ENCODE measurements at regions not wholly inside any gene's neighbourhood (a gene's known extent, or its start where the extent isn't known, plus 50 kb on each side); places are given as distances from the start of the nearest gene placed in this dataset.
"Not testable (repeated sequence)": the region's sequence is repeated elsewhere in the genome, so short reads cannot be mapped to it uniquely, and the experiment has no call there.

DNA sequence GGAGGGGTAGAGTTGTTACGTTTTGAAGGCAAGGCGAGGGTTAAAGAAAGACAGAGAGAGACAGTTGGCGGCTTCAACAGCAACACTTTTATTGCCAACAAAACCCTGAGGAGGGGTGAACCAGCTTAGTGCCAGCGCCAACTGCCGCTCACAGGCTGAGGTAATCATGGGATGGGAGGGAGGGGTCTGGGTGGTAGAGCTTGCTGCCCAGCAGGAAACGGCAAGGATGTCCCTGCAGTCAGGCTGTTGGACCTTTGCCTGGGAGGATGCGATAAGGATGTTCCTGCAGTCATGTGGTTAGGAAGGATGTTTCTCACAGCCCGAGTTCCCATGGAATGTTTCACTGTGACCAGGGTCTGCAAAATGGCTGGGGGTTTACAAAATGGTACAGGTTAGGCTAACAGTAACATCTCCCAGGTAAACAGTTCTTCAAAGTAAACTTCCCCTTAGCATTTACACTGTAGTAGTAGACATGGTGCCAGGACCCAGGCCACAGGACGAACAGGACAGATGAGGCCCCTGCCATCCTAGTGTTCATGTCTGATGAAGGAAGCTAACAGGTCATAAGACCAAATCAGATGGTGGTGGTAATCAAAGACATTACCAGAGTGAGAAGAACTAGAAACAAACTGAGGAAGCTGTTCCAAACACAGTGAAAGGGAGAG, 647.3 kb upstream of the DEFB115 start:
- no peak for DNase-seq
- no peaks in the 10 kb centered on the region for H3K4me1 ChIP-seq (ENCODE audit: insufficient read depth, low read length)
- no peaks in the 10 kb centered on the region for H3K9me3 ChIP-seq (ENCODE audit: control insufficient read depth in 1 of 2, low read length in 2 of 2)
- Mint-ChIP-seq H3K36me3 (peaks cover 0 to 3% of the 10 kb centered on the region in 2 donors), H3K4me1 (peaks cover 0 to 3% (median 0%) of the 10 kb centered on the region in 4 donors), H3K27ac (no peak overlapping the region), H3K27me3 (no peaks in the 10 kb centered on the region), H3K9me3 (peaks cover 3 to 28% (median 12%) of the 10 kb centered on the region in 8 donors), H3K4me3 (no peak overlapping the region)
- ChIA-PET POLR2A (ENCODE audit: partially characterized antibody) (no interaction called here), CTCF (ENCODE audit: partially characterized antibody) (no interaction called here)
- intact Hi-C loops (cut with micrococcal nuclease) = no loop called here
- H3K27me3 ChIP-seq (ENCODE audit: insufficient read depth, low read length) = no peaks in the 10 kb centered on the region
- H3K36me3 ChIP-seq (ENCODE audit: insufficient read depth, low read length) = no peaks in the 10 kb centered on the region
- H3K4me3 ChIP-seq (ENCODE audit: low read length in 2 of 2) = no peak overlapping the region
- no peak overlapping the region for H3K27ac ChIP-seq (ENCODE audit: low read depth, low read length)

GRCh38 chr20:30610751-30611150, 646.7 kb upstream of the DEFB115 start:
- no peak for DNase-seq

GRCh38 chr20:30611239-30611984, 646.1 kb upstream of the DEFB115 start:
- peaks cover 3 to 24% (median 15%) of the 10 kb centered on the region in 8 donors for H3K9me3 Mint-ChIP-seq
- H3K4me3 Mint-ChIP-seq = no peak overlapping the region
- H3K4me1 ChIP-seq (ENCODE audit: insufficient read depth, low read length) = no peaks in the 10 kb centered on the region
- H3K4me3 ChIP-seq (ENCODE audit: low read length in 2 of 2) = no peak overlapping the region
- H3K27me3 Mint-ChIP-seq = no peaks in the 10 kb centered on the region
- POLR2A ChIA-PET (ENCODE audit: partially characterized antibody) = no interaction called here
- no peaks in the 10 kb centered on the region for H3K27me3 ChIP-seq (ENCODE audit: insufficient read depth, low read length)
- CTCF ChIA-PET (ENCODE audit: partially characterized antibody) = no interaction called here
- H3K9me3 ChIP-seq (ENCODE audit: control insufficient read depth in 1 of 2, low read length in 2 of 2) = no peaks in the 10 kb centered on the region
- intact Hi-C loops (cut with micrococcal nuclease) = no loop called here
- no peak overlapping the region for H3K27ac ChIP-seq (ENCODE audit: low read depth, low read length)
- H3K36me3 Mint-ChIP-seq = peaks cover 0 to 3% of the 10 kb centered on the region in 2 donors
- no peaks in the 10 kb centered on the region for H3K36me3 ChIP-seq (ENCODE audit: insufficient read depth, low read length)
- no peak for DNase-seq
- H3K4me1 Mint-ChIP-seq = peaks cover 0 to 3% (median 0%) of the 10 kb centered on the region in 4 donors
- no peak overlapping the region for H3K27ac Mint-ChIP-seq

More at GRCh38 chr20:30610751-30611150, 646.7 kb upstream of the DEFB115 start:
- Histone ChIP-seq H3K4me3 (ENCODE audit: low read length in 2 of 2) (no peak overlapping the region), H3K27ac (ENCODE audit: low read depth, low read length) (no peak overlapping the region), H3K4me1 (ENCODE audit: insufficient read depth, low read length) (no peaks in the 10 kb centered on the region), H3K27me3 (ENCODE audit: insufficient read depth, low read length) (no peaks in the 10 kb centered on the region), H3K9me3 (ENCODE audit: control insufficient read depth in 1 of 2, low read length in 2 of 2) (no peaks in the 10 kb centered on the region), H3K36me3 (ENCODE audit: insufficient read depth, low read length) (no peaks in the 10 kb centered on the region)
- ChIA-PET POLR2A (ENCODE audit: partially characterized antibody) (no interaction called here), CTCF (ENCODE audit: partially characterized antibody) (no interaction called here)
- peaks cover 0 to 3% of the 10 kb centered on the region in 2 donors for H3K36me3 Mint-ChIP-seq
- no peaks in the 10 kb centered on the region for H3K27me3 Mint-ChIP-seq
- no peak overlapping the region for H3K27ac Mint-ChIP-seq
- intact Hi-C loops (cut with micrococcal nuclease) = no loop called here
- H3K4me1 Mint-ChIP-seq = peaks cover 0 to 3% (median 0%) of the 10 kb centered on the region in 4 donors
- no peak overlapping the region for H3K4me3 Mint-ChIP-seq
- H3K9me3 Mint-ChIP-seq = peaks cover 3 to 28% (median 15%) of the 10 kb centered on the region in 8 donors

DNA sequence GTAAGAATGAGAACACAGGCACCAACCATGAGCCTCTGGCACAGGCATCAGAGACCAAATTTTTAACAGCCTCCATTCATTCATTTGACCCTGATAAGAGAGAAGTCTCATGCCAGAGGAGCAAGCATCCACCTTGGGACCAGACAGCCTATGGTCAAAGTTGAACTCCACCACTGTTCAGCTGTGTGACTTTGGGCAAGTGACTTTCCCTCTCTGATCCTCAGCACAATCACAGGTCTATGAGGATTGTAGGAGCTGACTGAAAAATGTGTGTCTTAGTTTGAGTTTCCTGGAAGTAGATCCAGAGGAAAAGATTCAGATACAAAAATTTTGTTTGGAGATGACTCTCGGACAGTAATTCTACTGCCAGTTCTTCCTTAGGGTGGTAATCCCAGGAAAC, 645.1 kb upstream of the DEFB115 start:
- intact Hi-C loops (cut with micrococcal nuclease) = no loop called here
- peaks cover 0 to 3% (median 0%) of the 10 kb centered on the region in 4 donors for H3K4me1 Mint-ChIP-seq
- H3K9me3 Mint-ChIP-seq = peaks cover 0 to 24% (median 9%) of the 10 kb centered on the region in 8 donors
- Histone ChIP-seq H3K4me1 (ENCODE audit: insufficient read depth, low read length) (no peaks in the 10 kb centered on the region), H3K27ac (ENCODE audit: low read depth, low read length) (no peak overlapping the region), H3K4me3 (ENCODE audit: low read length in 2 of 2) (no peak overlapping the region), H3K36me3 (ENCODE audit: insufficient read depth, low read length) (no peaks in the 10 kb centered on the region), H3K9me3 (ENCODE audit: control insufficient read depth in 1 of 2, low read length in 2 of 2) (no peaks in the 10 kb centered on the region), H3K27me3 (ENCODE audit: insufficient read depth, low read length) (no peaks in the 10 kb centered on the region)
- no peak for DNase-seq
- no peak overlapping the region for H3K27ac Mint-ChIP-seq
- H3K27me3 Mint-ChIP-seq = no peaks in the 10 kb centered on the region
- POLR2A ChIA-PET (ENCODE audit: partially characterized antibody) = no interaction called here
- CTCF ChIA-PET (ENCODE audit: partially characterized antibody) = no interaction called here
- H3K4me3 Mint-ChIP-seq = no peak overlapping the region
- peaks cover 0 to 3% of the 10 kb centered on the region in 2 donors for H3K36me3 Mint-ChIP-seq

GRCh38 chr20:30621346-30621745, 636.1 kb upstream of the DEFB115 start:
- POLR2A ChIA-PET (ENCODE audit: partially characterized antibody); H3K4me1 Mint-ChIP-seq; H3K9me3 ChIP-seq (ENCODE audit: control insufficient read depth in 1 of 2, low read length in 2 of 2); CTCF ChIA-PET (ENCODE audit: partially characterized antibody); H3K27me3 Mint-ChIP-seq; H3K27me3 ChIP-seq (ENCODE audit: insufficient read depth, low read length); H3K36me3 Mint-ChIP-seq; H3K27ac Mint-ChIP-seq; H3K4me3 ChIP-seq (ENCODE audit: low read length in 2 of 2); intact Hi-C loops (cut with micrococcal nuclease); H3K36me3 ChIP-seq (ENCODE audit: insufficient read depth, low read length); H3K4me3 Mint-ChIP-seq; H3K4me1 ChIP-seq (ENCODE audit: insufficient read depth, low read length); H3K27ac ChIP-seq (ENCODE audit: low read depth, low read length); DNase-seq: not testable (repeated sequence)
- peaks cover 0 to 20% (median 4%) of the 10 kb centered on the region in 8 donors for H3K9me3 Mint-ChIP-seq

GRCh38 chr20:30624310-30624709, 633.2 kb upstream of the DEFB115 start:
- H3K4me3 Mint-ChIP-seq; H3K4me1 Mint-ChIP-seq; POLR2A ChIA-PET (ENCODE audit: partially characterized antibody); H3K4me3 ChIP-seq (ENCODE audit: low read length in 2 of 2); H3K27ac Mint-ChIP-seq; H3K9me3 ChIP-seq (ENCODE audit: control insufficient read depth in 1 of 2, low read length in 2 of 2); DNase-seq; H3K4me1 ChIP-seq (ENCODE audit: insufficient read depth, low read length); H3K36me3 ChIP-seq (ENCODE audit: insufficient read depth, low read length); intact Hi-C loops (cut with micrococcal nuclease); H3K27me3 Mint-ChIP-seq; H3K27ac ChIP-seq (ENCODE audit: low read depth, low read length); CTCF ChIA-PET (ENCODE audit: partially characterized antibody); H3K27me3 ChIP-seq (ENCODE audit: insufficient read depth, low read length); H3K36me3 Mint-ChIP-seq: not testable (repeated sequence)
- H3K9me3 Mint-ChIP-seq = peaks cover 0 to 21% (median 4%) of the 10 kb centered on the region in 8 donors

DNA sequence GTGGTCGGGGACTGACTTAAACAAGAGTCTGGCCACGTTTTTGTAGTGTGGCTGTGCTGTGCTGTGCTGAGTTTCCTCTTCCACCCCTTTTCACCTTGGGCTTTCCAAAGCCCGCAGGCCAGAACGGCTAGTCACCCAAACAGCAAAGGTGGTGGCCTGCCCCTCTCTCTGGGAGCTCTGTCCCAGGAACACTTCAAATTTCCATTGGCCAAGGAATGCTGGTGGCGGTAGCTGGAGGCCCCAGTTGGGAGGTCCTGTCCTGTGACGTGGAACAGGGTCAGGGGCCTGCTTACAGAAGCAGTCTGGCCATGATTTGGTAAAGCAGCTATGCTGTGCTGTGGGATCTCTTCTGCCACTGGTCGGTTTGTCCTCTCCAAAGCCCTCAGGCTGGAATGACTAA, 628.1 kb upstream of the DEFB115 start:
- H3K27ac Mint-ChIP-seq; H3K27me3 Mint-ChIP-seq; POLR2A ChIA-PET (ENCODE audit: partially characterized antibody); H3K4me3 Mint-ChIP-seq; H3K27ac ChIP-seq (ENCODE audit: low read depth, low read length); H3K4me1 Mint-ChIP-seq; H3K36me3 ChIP-seq (ENCODE audit: insufficient read depth, low read length); H3K27me3 ChIP-seq (ENCODE audit: insufficient read depth, low read length); DNase-seq; H3K4me1 ChIP-seq (ENCODE audit: insufficient read depth, low read length); H3K9me3 ChIP-seq (ENCODE audit: control insufficient read depth in 1 of 2, low read length in 2 of 2); H3K4me3 ChIP-seq (ENCODE audit: low read length in 2 of 2); CTCF ChIA-PET (ENCODE audit: partially characterized antibody); intact Hi-C loops (cut with micrococcal nuclease); H3K36me3 Mint-ChIP-seq: not testable (repeated sequence)
- H3K9me3 Mint-ChIP-seq = peaks cover 0 to 13% (median 6%) of the 10 kb centered on the region in 8 donors

Measured in CD4-positive, alpha-beta memory T cell (primary cell).